ENCODE measurements at regions not wholly inside any gene's neighbourhood (a gene's known extent, or its start where the extent isn't known, plus 50 kb on each side); places are given as distances from the start of the nearest gene placed in this dataset.

GRCh38 chr20:41952166-41952565 is 334.0 kb upstream of the CHD6 start:
- TF ChIP-seq CTCF (conservative IDR thresholded peaks at IDR 0.05) (no peak), ZFX (IDR thresholded peaks at IDR 0.05) (no peak)
- no peak overlapping the region for H3K27ac ChIP-seq

- TF ChIP-seq CTCF (conservative IDR thresholded peaks at IDR 0.05) (no peak), ZFX (IDR thresholded peaks at IDR 0.05) (no peak)
- H3K27ac ChIP-seq: no peak overlapping the region
Measured at GRCh38 chr20:41951615-41952014, 333.4 kb upstream of the CHD6 start.

GRCh38 chr20:41939659-41940058 is 321.5 kb upstream of the CHD6 start:
- no peak overlapping the region for H3K27ac ChIP-seq
- no peak for TF ChIP-seq CTCF (conservative IDR thresholded peaks at IDR 0.05)
- no peak for TF ChIP-seq ZFX (IDR thresholded peaks at IDR 0.05)

GRCh38 chr20:41938353-41938752 is 320.2 kb upstream of the CHD6 start:
- H3K27ac ChIP-seq: no peak overlapping the region
- TF ChIP-seq CTCF (conservative IDR thresholded peaks at IDR 0.05) (no peak), ZFX (IDR thresholded peaks at IDR 0.05) (no peak)

GRCh38 chr20:41935259-41935791 is 317.1 kb upstream of the CHD6 start:
- TF ChIP-seq ZFX (IDR thresholded peaks at IDR 0.05) (no peak), CTCF (conservative IDR thresholded peaks at IDR 0.05) (no peak)

GRCh38 chr20:41932431-41932830 is 314.3 kb upstream of the CHD6 start:
- TF ChIP-seq ZFX (IDR thresholded peaks at IDR 0.05) (no peak), CTCF (conservative IDR thresholded peaks at IDR 0.05) (no peak)
- H3K27ac ChIP-seq: no peak overlapping the region

More at GRCh38 chr20:41935259-41935791, 317.1 kb upstream of the CHD6 start:
- H3K27ac ChIP-seq: no peak overlapping the region

GRCh38 chr20:41927655-41928054 is 309.5 kb upstream of the CHD6 start:
- no peak for TF ChIP-seq ZFX (IDR thresholded peaks at IDR 0.05)
- no peak for TF ChIP-seq CTCF (conservative IDR thresholded peaks at IDR 0.05)
- H3K27ac ChIP-seq: no peak overlapping the region

Measured in C4-2B (cell line).